Right lobe of liver (tissue), 6 donors: ENCODE measurements at regions not wholly inside any gene's neighbourhood (a gene's known extent, or its start where the extent isn't known, plus 50 kb on each side); places are given as distances from the start of the nearest gene placed in this dataset.

Experiments used
- ATAC-seq, 4 donors: fragments of 200-7000 bp; cut with Tn5 transposase; one replicate each; pipeline ENCODE4 v1.9.1; 2020; ENCODE audit warnings: mild to moderate bottlenecking in 4 of 4, moderate library complexity in 4 of 4
- DNase-seq, 3 donors: peaks; one replicate each; pipeline ENCODE4 v3.0.0-alpha.2; 2020
- H3K27ac ChIP-seq, 3 donors: fragments of 200-600 bp; one replicate each; pipeline ENCODE4 v1.8.0; 2022
- H3K27me3 ChIP-seq, 2 donors: fragments of 200-600 bp; one replicate each; pipeline ENCODE4 v1.8.0; 2022
- H3K36me3 ChIP-seq, 4 donors: fragments of 200-600 bp; sonication (generic) in 1 of 4; one replicate each; pipeline versions ENCODE4 v1.5.1 to v1.8.0; 2017 to 2022; ENCODE audit warnings: control low read depth in 1 of 4
- H3K4me1 ChIP-seq, 4 donors: fragments of 200-600 bp; sonication (generic) in 1 of 4; one replicate each; pipeline versions ENCODE4 v1.5.1 to v1.8.0; 2017 to 2022; ENCODE audit warnings: control low read depth in 1 of 4
- H3K4me3 ChIP-seq, 3 donors: fragments of 200-600 bp; one replicate each; pipeline ENCODE4 v1.8.0; 2022
- H3K9me3 ChIP-seq, 4 donors: fragments of 200-600 bp; sonication (generic) in 1 of 4; one replicate each; pipeline versions ENCODE4 v1.5.1 to v1.8.0; 2017 to 2022; ENCODE audit warnings: control low read depth in 1 of 4
- CTCF ChIP-seq, 4 donors: fragments of 200-600 bp in 3 of 4; fragments of 450-650 bp in 1 of 4; IDR thresholded peaks; one replicate each; pipeline versions ENCODE4 v1.5.1 to v1.8.0; 2016 to 2022; ENCODE audit warnings: antibody characterized with exemption in 4 of 4, mild to moderate bottlenecking in 2 of 4
- POLR2A ChIP-seq: fragments of 450-650 bp; IDR thresholded peaks from one replicate; pipeline ENCODE4 v1.6.1; 2017; ENCODE audit warnings: antibody characterized with exemption, mild to moderate bottlenecking
- WGBS: methylation state at CpG from one replicate; pipeline ENCODE4 v1.1.6; 2018; ENCODE audit warnings: low coverage, low lambda C conversion rate; ENCODE audit not compliant: insufficient coverage; ENCODE audit errors: missing lambda C conversion rate; 5-methylcytosine and 5-hydroxymethylcytosine counted together
- intact Hi-C, 2 donors: fragments of 100-400 bp; cut with DNase I; formaldehyde crosslinking; loops; one replicate each; pipeline versions ENCODE4 v1.11.2 to v1.14.1; 2022
- donor health status: DM: no; HTN: yes; CAD: no.
- donor health status: DM: no; HTN: no; CAD: no.
- donor health status: DM: no; HTN: no; CAD: no.
- donor health status: DM: no; HTN: yes; CAD: no.
- donor health status: DM: no; HTN: yes; CAD: no.

GRCh38 chr3:152037297-152037696 lies 163.9 kb downstream of the SUCNR1 start:
- no peak for ATAC-seq
- WGBS = 71% methylated on average over 2 of the region's 2 CpGs

GRCh38 chr3:152037953-152038352 lies 164.5 kb downstream of the SUCNR1 start:
- Histone ChIP-seq H3K27me3 (no peaks in the 10 kb centered on the region), H3K36me3 (no peaks in the 10 kb centered on the region), H3K4me3 (no peak overlapping the region), H3K4me1 (no peaks in the 10 kb centered on the region), H3K9me3 (peaks cover 0 to 3% (median 0%) of the 10 kb centered on the region in 4 donors), H3K27ac (no peak overlapping the region)
- intact Hi-C loops = no loop called here
- DNase-seq (no peak), ATAC-seq (no peak)
- TF ChIP-seq CTCF (IDR thresholded peaks at IDR 0.05) = no peak
- no peak for TF ChIP-seq POLR2A

More at GRCh38 chr3:152037297-152037696, 163.9 kb downstream of the SUCNR1 start:
- Histone ChIP-seq H3K9me3 (peaks cover 0 to 3% (median 0%) of the 10 kb centered on the region in 4 donors), H3K4me3 (no peak overlapping the region), H3K4me1 (no peaks in the 10 kb centered on the region), H3K36me3 (no peaks in the 10 kb centered on the region), H3K27me3 (no peaks in the 10 kb centered on the region), H3K27ac (no peak overlapping the region)
- intact Hi-C loops = no loop called here
- TF ChIP-seq CTCF (IDR thresholded peaks at IDR 0.05) = no peak
- TF ChIP-seq POLR2A = no peak
- DNase-seq = no peak

GRCh38 chr3:152038490-152038889 lies 165.0 kb downstream of the SUCNR1 start:
- peaks cover 0 to 3% (median 0%) of the 10 kb centered on the region in 4 donors for H3K9me3 ChIP-seq
- H3K36me3 ChIP-seq = no peaks in the 10 kb centered on the region
- TF ChIP-seq POLR2A (no peak), CTCF (IDR thresholded peaks at IDR 0.05) (no peak)
- no peak overlapping the region for H3K4me3 ChIP-seq
- 100% methylated on average over 1 of the region's 1 CpG for whole genome bisulfite sequencing
- ATAC-seq (no peak), DNase-seq (no peak)
- H3K27me3 ChIP-seq = no peaks in the 10 kb centered on the region
- no peaks in the 10 kb centered on the region for H3K4me1 ChIP-seq
- intact Hi-C loops = no loop called here
- no peak overlapping the region for H3K27ac ChIP-seq

- peaks cover 0 to 3% (median 0%) of the 10 kb centered on the region in 4 donors for H3K9me3 ChIP-seq
- H3K27ac ChIP-seq = no peak overlapping the region
- no peak overlapping the region for H3K4me3 ChIP-seq
- ATAC-seq = no peak
- TF ChIP-seq POLR2A (no peak), CTCF (IDR thresholded peaks at IDR 0.05) (no peak)
- 89% methylated on average over 1 of the region's 1 CpG for WGBS
- no peaks in the 10 kb centered on the region for H3K36me3 ChIP-seq
- no peak for DNase-seq
- H3K27me3 ChIP-seq = no peaks in the 10 kb centered on the region
- H3K4me1 ChIP-seq = no peaks in the 10 kb centered on the region
- intact Hi-C loops = no loop called here
Observed at GRCh38 chr3:152039887-152040286, 166.4 kb downstream of the SUCNR1 start.

- H3K4me3 ChIP-seq = no peak overlapping the region
- no peak for TF ChIP-seq CTCF (IDR thresholded peaks at IDR 0.05)
- no peak for TF ChIP-seq POLR2A
- no peak overlapping the region for H3K27ac ChIP-seq
- no peaks in the 10 kb centered on the region for H3K27me3 ChIP-seq
- ATAC-seq = no peak
- no peaks in the 10 kb centered on the region for H3K4me1 ChIP-seq
- DNase-seq = no peak
- intact Hi-C loops = no loop called here
- WGBS = 92% methylated on average over 1 of the region's 1 CpG
- H3K36me3 ChIP-seq = no peaks in the 10 kb centered on the region
- H3K9me3 ChIP-seq = peaks cover 0 to 3% (median 0%) of the 10 kb centered on the region in 4 donors
Observed at GRCh38 chr3:152040319-152040718, 166.9 kb downstream of the SUCNR1 start.
